ENCODE measurements at regions not wholly inside any gene's neighbourhood (a gene's known extent, or its start where the extent isn't known, plus 50 kb on each side); places are given as distances from the start of the nearest gene placed in this dataset.

GRCh38 chr2:129142465-129142864, 823.8 kb upstream of the HS6ST1 start:
- no peak for DNase-seq

GRCh38 chr2:129144082-129144791, 825.6 kb upstream of the HS6ST1 start:
- no peak for DNase-seq

GRCh38 chr2:129152514-129152913, 827.0 kb upstream of the RAB6C start:
- DNase-seq: no peak

GRCh38 chr2:129160879-129161278, 818.6 kb upstream of the RAB6C start:
- no peak for DNase-seq

- no peak for DNase-seq
Measured at GRCh38 chr2:129164220-129164949, 815.1 kb upstream of the RAB6C start.

- no peak for DNase-seq
Measured at GRCh38 chr2:129165006-129165405, 814.5 kb upstream of the RAB6C start.

- DNase-seq: no peak
Measured at GRCh38 chr2:129167456-129167855, 812.0 kb upstream of the RAB6C start.

- no peak for DNase-seq
Measured at GRCh38 chr2:129170570-129170969, 808.9 kb upstream of the RAB6C start.

GRCh38 chr2:129174143-129174542, 805.3 kb upstream of the RAB6C start:
- no peak for DNase-seq

- no peak for DNase-seq
Measured at GRCh38 chr2:129175051-129175450, 804.4 kb upstream of the RAB6C start.

GRCh38 chr2:129176375-129176774, 803.1 kb upstream of the RAB6C start:
- DNase-seq: no peak

GRCh38 chr2:129178356-129178755, 801.1 kb upstream of the RAB6C start:
- no peak for DNase-seq

GRCh38 chr2:129179199-129179598, 800.3 kb upstream of the RAB6C start:
- DNase-seq: no peak

GRCh38 chr2:129180124-129180716, 799.2 kb upstream of the RAB6C start:
- no peak for DNase-seq

- DNase-seq: no peak
Measured at GRCh38 chr2:129181433-129181832, 798.0 kb upstream of the RAB6C start.

GRCh38 chr2:129181963-129182362, 797.5 kb upstream of the RAB6C start:
- DNase-seq: no peak

- no peak for DNase-seq
Measured at GRCh38 chr2:129187343-129187742, 792.1 kb upstream of the RAB6C start.

- no peak for DNase-seq
Measured at GRCh38 chr2:129188451-129188850, 791.0 kb upstream of the RAB6C start.

GRCh38 chr2:129189617-129190319, 789.7 kb upstream of the RAB6C start:
- DNase-seq: no peak

GRCh38 chr2:129190494-129190893, 789.0 kb upstream of the RAB6C start:
- DNase-seq: no peak

- DNase-seq: no peak
Measured at GRCh38 chr2:129191530-129191929, 787.9 kb upstream of the RAB6C start.

- DNase-seq: no peak
Measured at GRCh38 chr2:129192117-129192516, 787.3 kb upstream of the RAB6C start.

- DNase-seq: no peak
Measured at GRCh38 chr2:129192841-129193253, 786.6 kb upstream of the RAB6C start.

GRCh38 chr2:129193961-129194360, 785.5 kb upstream of the RAB6C start:
- DNase-seq: no peak

All from activated gamma-delta T cell treated with Interleukin-2 at 50 U/mL for 16 hours (primary cell).